Neural progenitor cell (in vitro differentiated cells): ENCODE measurements at regions not wholly inside any gene's neighbourhood (a gene's known extent, or its start where the extent isn't known, plus 50 kb on each side); places are given as distances from the start of the nearest gene placed in this dataset.

Source experiments
- DNase-seq: peaks from one replicate; pipeline ENCODE4 v3.0.0-alpha.2; 2016; ENCODE audit warnings: low spot score
- H2AFZ ChIP-seq: fragments of 200-600 bp; sonication (generic); replicated peaks from 2 replicates; pipeline ENCODE4 v1.6.1; 2016; ENCODE audit warnings: antibody characterized with exemption
- H3F3A ChIP-seq: fragments of 200-600 bp; sonication (generic); 2 replicates; pipeline ENCODE4 v1.6.1; 2016; ENCODE audit warnings: antibody characterized with exemption, low read depth
- H3K27ac ChIP-seq: fragments of 200-600 bp; sonication (generic); 2 replicates; pipeline ENCODE4 v1.5.1; 2016; ENCODE audit warnings: mild to moderate bottlenecking
- H3K27me3 ChIP-seq: fragments of 200-600 bp; sonication (generic); 2 replicates; pipeline ENCODE4 v1.6.1; 2016; ENCODE audit warnings: mild to moderate bottlenecking, moderate library complexity
- H3K36me3 ChIP-seq: fragments of 200-600 bp; sonication (generic); 2 replicates; pipeline ENCODE4 v1.5.1; 2016
- H3K4me1 ChIP-seq: fragments of 200-600 bp; sonication (generic); 2 replicates; pipeline ENCODE4 v1.6.1; 2016; ENCODE audit warnings: mixed run types
- H3K4me2 ChIP-seq: fragments of 200-600 bp; sonication (generic); 2 replicates; pipeline ENCODE4 v1.6.1; 2016
- H3K4me3 ChIP-seq: fragments of 200-600 bp; sonication (generic); 2 replicates; pipeline ENCODE4 v1.5.1; 2016
- H3K79me2 ChIP-seq: fragments of 200-600 bp; sonication (generic); 2 replicates; pipeline ENCODE4 v1.6.1; 2016; ENCODE audit warnings: low read depth
- H3K9ac ChIP-seq: fragments of 200-600 bp; sonication (generic); 2 replicates; pipeline ENCODE4 v1.6.1; 2016
- H3K9me3 ChIP-seq: fragments of 200-600 bp; sonication (generic); 2 replicates; pipeline ENCODE4 v1.5.1; 2016; ENCODE audit warnings: low read depth
- H4K20me1 ChIP-seq: fragments of 200-600 bp; sonication (generic); 2 replicates; pipeline ENCODE4 v1.6.1; 2016; ENCODE audit warnings: low read depth
- H3K27ac Mint-ChIP-seq: 3 replicates; pipeline ENCODE4 v1.8.0; 2021; ENCODE audit warnings: mixed read lengths
- H3K27me3 Mint-ChIP-seq: 2 replicates; pipeline ENCODE4 v1.8.0; 2022; ENCODE audit warnings: low read depth, mild to moderate bottlenecking, inconsistent platforms, moderate library complexity, mixed read lengths; ENCODE audit not compliant: insufficient read depth
- H3K36me3 Mint-ChIP-seq: 3 replicates; pipeline ENCODE4 v1.8.0; 2021; ENCODE audit warnings: mixed read lengths
- H3K4me1 Mint-ChIP-seq: 3 replicates; pipeline ENCODE4 v1.8.0; 2021; ENCODE audit warnings: mixed read lengths
- H3K4me3 Mint-ChIP-seq: 3 replicates; pipeline ENCODE4 v1.8.0; 2021; ENCODE audit warnings: mild to moderate bottlenecking, moderate library complexity, mixed read lengths
- H3K9me3 Mint-ChIP-seq: 3 replicates; pipeline ENCODE4 v1.8.0; 2020; ENCODE audit warnings: mixed read lengths
- EZH2 ChIP-seq: fragments of 200-600 bp; sonication (generic); IDR thresholded peaks from 2 replicates; pipeline ENCODE4 v1.6.1; 2017; ENCODE audit warnings: antibody characterized with exemption, mild to moderate bottlenecking, moderate library complexity
- EZH2phosphoT487 ChIP-seq: fragments of 200-600 bp; sonication (generic); IDR thresholded peaks from 2 replicates; pipeline ENCODE4 v1.6.1; 2017; ENCODE audit warnings: antibody characterized with exemption
- TF ChIP-seq, protein P1 (sequence below): fragments of 200-600 bp; sonication (generic); IDR thresholded peaks from 2 replicates; pipeline ENCODE4 v1.5.1; 2017; ENCODE audit warnings: antibody characterized with exemption, mild to moderate bottlenecking

DNA sequence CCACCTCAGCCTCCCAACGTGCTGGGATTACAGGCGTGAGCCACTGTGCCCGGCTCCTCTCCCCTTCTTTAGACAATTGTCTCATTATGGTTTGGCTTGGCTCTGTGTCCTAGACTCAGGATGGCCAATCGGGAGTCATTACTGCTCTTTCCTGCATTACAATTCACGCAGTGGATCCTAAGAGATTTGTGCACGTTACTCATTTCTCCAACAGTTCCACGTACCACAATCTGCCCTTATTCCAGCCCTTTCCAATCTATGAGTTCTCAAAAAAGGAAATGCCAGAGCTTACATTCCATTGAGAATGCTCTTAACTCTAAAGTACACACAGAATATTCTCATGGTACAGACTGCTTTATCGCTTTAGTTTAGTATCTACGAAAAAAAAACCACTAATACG lies 357.0 kb downstream of the GPATCH2 start:
- no peak overlapping the region for H3K27ac ChIP-seq
- TF ChIP-seq, protein P1, sequence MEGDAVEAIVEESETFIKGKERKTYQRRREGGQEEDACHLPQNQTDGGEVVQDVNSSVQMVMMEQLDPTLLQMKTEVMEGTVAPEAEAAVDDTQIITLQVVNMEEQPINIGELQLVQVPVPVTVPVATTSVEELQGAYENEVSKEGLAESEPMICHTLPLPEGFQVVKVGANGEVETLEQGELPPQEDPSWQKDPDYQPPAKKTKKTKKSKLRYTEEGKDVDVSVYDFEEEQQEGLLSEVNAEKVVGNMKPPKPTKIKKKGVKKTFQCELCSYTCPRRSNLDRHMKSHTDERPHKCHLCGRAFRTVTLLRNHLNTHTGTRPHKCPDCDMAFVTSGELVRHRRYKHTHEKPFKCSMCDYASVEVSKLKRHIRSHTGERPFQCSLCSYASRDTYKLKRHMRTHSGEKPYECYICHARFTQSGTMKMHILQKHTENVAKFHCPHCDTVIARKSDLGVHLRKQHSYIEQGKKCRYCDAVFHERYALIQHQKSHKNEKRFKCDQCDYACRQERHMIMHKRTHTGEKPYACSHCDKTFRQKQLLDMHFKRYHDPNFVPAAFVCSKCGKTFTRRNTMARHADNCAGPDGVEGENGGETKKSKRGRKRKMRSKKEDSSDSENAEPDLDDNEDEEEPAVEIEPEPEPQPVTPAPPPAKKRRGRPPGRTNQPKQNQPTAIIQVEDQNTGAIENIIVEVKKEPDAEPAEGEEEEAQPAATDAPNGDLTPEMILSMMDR, result no peak
- TF ChIP-seq EZH2 (no peak), EZH2phosphoT487 (no peak)
- H2AFZ ChIP-seq, result no peak overlapping the region
- no peak overlapping the region for H3K9ac ChIP-seq
- H3K27me3 ChIP-seq, result no peaks in the 10 kb centered on the region
- H3K9me3 ChIP-seq, result no peaks in the 10 kb centered on the region
- Mint-ChIP-seq H3K36me3 (no peaks in the 10 kb centered on the region), H3K9me3 (no peaks in the 10 kb centered on the region), H3K4me3 (no peak overlapping the region), H3K27ac (no peak overlapping the region), H3K27me3 (no peaks in the 10 kb centered on the region), H3K4me1 (no peaks in the 10 kb centered on the region)
- no peaks in the 10 kb centered on the region for H3K79me2 ChIP-seq
- no peaks in the 10 kb centered on the region for H4K20me1 ChIP-seq
- H3K36me3 ChIP-seq, result no peaks in the 10 kb centered on the region
- H3K4me2 ChIP-seq, result no peak overlapping the region
- H3K4me3 ChIP-seq, result no peak overlapping the region
- H3K4me1 ChIP-seq, result no peaks in the 10 kb centered on the region
- no peak for DNase-seq
- no peaks in the 10 kb centered on the region for H3F3A ChIP-seq

DNA sequence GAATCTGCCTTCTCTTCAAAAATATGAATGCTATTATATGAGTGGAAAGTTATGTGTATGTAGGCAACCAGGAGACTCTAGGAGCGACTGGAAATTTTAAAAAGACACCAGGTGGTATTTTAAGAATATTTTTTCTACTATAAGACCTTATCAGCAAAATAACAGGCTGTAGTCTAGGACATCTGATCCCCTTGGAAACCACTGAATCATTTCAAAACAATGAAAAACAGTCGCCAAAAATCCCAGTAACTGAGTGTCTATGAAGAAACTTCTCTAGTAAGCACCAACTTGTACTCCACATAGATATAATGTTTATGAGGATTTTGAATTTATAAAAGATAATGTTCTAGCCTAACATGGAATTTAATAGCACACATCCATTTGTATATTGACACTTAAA lies 358.5 kb downstream of the GPATCH2 start:
- H3K4me3 Mint-ChIP-seq, result no peak overlapping the region
- H3K4me3 ChIP-seq, result no peak overlapping the region
- no peak overlapping the region for H2AFZ ChIP-seq
- H3K27ac Mint-ChIP-seq, result no peak overlapping the region
- no peaks in the 10 kb centered on the region for H3K36me3 ChIP-seq
- TF ChIP-seq EZH2phosphoT487, result no peak
- no peak for TF ChIP-seq EZH2
- TF ChIP-seq, protein P1, result no peak
- H3K9me3 ChIP-seq, result no peaks in the 10 kb centered on the region
- no peak overlapping the region for H3K27ac ChIP-seq
- no peaks in the 10 kb centered on the region for H3K27me3 Mint-ChIP-seq
- H3F3A ChIP-seq, result no peaks in the 10 kb centered on the region
- no peaks in the 10 kb centered on the region for H3K36me3 Mint-ChIP-seq
- H3K9me3 Mint-ChIP-seq, result no peaks in the 10 kb centered on the region
- H3K4me1 Mint-ChIP-seq, result no peaks in the 10 kb centered on the region
- no peak for DNase-seq
- H3K79me2 ChIP-seq, result no peaks in the 10 kb centered on the region
- H3K27me3 ChIP-seq, result no peaks in the 10 kb centered on the region
- no peaks in the 10 kb centered on the region for H4K20me1 ChIP-seq
- no peaks in the 10 kb centered on the region for H3K4me1 ChIP-seq
- H3K9ac ChIP-seq, result no peak overlapping the region
- no peak overlapping the region for H3K4me2 ChIP-seq

DNA sequence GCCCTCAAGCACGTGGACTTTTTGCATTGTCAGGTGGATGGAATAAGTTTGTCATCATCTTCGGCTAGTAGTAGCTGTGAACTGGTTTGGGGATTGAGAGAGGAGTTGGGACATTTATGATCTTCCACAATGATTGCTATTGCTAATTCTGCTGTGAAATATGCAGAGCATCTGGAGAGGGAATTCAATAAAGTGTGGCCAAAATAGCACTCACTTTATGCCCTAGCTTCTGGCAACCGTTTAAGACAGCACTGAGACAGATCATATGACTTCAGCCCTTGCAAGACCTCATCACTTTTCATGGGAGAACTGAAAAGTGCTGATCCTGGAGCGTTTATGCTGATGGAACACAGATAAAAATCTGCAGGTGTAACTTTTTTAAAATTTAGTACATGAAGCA lies 360.8 kb downstream of the GPATCH2 start:
- Mint-ChIP-seq H3K4me1 (no peaks in the 10 kb centered on the region), H3K9me3 (no peaks in the 10 kb centered on the region)
- no peaks in the 10 kb centered on the region for H3K4me1 ChIP-seq

More for the DNA sequence above, 360.8 kb downstream of the GPATCH2 start:
- H3F3A ChIP-seq, result no peaks in the 10 kb centered on the region
- Mint-ChIP-seq H3K4me3 (no peak overlapping the region), H3K27ac (no peak overlapping the region), H3K27me3 (no peaks in the 10 kb centered on the region), H3K36me3 (no peaks in the 10 kb centered on the region)
- no peak overlapping the region for H3K4me2 ChIP-seq
- H3K4me3 ChIP-seq, result no peak overlapping the region
- no peak overlapping the region for H3K9ac ChIP-seq
- TF ChIP-seq EZH2, result no peak
- no peak for TF ChIP-seq EZH2phosphoT487
- TF ChIP-seq, protein P1, result no peak
- H3K9me3 ChIP-seq, result no peaks in the 10 kb centered on the region
- no peaks in the 10 kb centered on the region for H4K20me1 ChIP-seq
- H3K36me3 ChIP-seq, result no peaks in the 10 kb centered on the region
- no peaks in the 10 kb centered on the region for H3K79me2 ChIP-seq
- H3K27me3 ChIP-seq, result no peaks in the 10 kb centered on the region
- no peak overlapping the region for H3K27ac ChIP-seq
- DNase-seq, result no peak
- no peak overlapping the region for H2AFZ ChIP-seq
